BJ (cell line): ENCODE measurements at regions not wholly inside any gene's neighbourhood (a gene's known extent, or its start where the extent isn't known, plus 50 kb on each side); places are given as distances from the start of the nearest gene placed in this dataset.
"Not testable (repeated sequence)": the region's sequence is repeated elsewhere in the genome, so short reads cannot be mapped to it uniquely, and the experiment has no call there.

Source experiments
- CTCF ChIA-PET: fragments of 350-600 bp; formaldehyde crosslinking; extraction: SDS; loops from one replicate; lab custom pipeline; 2021; ENCODE audit warnings: antibody characterized with exemption, inconsistent platforms; lab: Yijun Ruan, JAX
- POLR2A ChIA-PET: fragments of 300-600 bp; sonication (Branson Sonifier 250); formaldehyde crosslinking; extraction: SDS; loops from one replicate; lab custom pipeline; 2021; ENCODE audit warnings: antibody characterized with exemption; lab: Charles Lee
- DNase-seq: peaks from one replicate; pipeline ENCODE4 v3.0.0-alpha.2; 2011; ENCODE audit warnings: low read depth
- H3K27me3 ChIP-seq: 2 replicates; pipeline ENCODE4 v1.6.0; 2011; ENCODE audit warnings: low read length; ENCODE audit not compliant: control insufficient read depth, insufficient read depth
- H3K36me3 ChIP-seq: 2 replicates; pipeline ENCODE4 v1.5.1; 2011; ENCODE audit warnings: low read length; ENCODE audit not compliant: control insufficient read depth, insufficient read depth
- H3K4me3 ChIP-seq: 2 replicates; pipeline ENCODE4 v1.5.1; 2011; ENCODE audit warnings: low read depth, mild to moderate bottlenecking, control low read depth, low read length
- CTCF ChIP-seq: IDR thresholded peaks from 2 replicates; pipeline ENCODE4 v1.5.1; 2011; ENCODE audit warnings: low read depth, mild to moderate bottlenecking, control low read depth, inconsistent platforms, low read length, moderate library complexity; ENCODE audit not compliant: insufficient read depth

- H3K36me3 ChIP-seq = no peaks in the 10 kb centered on the region
- H3K4me3 ChIP-seq = no peak overlapping the region
- no peak for DNase-seq
- TF ChIP-seq CTCF = no peak
- ChIA-PET CTCF (no interaction called here), POLR2A (no interaction called here)
- H3K27me3 ChIP-seq = no peaks in the 10 kb centered on the region
Observed at GRCh38 chr5:74976651-74977050, 75.7 kb downstream of the GCNT4 start.

GRCh38 chr5:74975582-74975981 is 76.8 kb downstream of the GCNT4 start:
- DNase-seq = no peak
- H3K36me3 ChIP-seq = no peaks in the 10 kb centered on the region
- TF ChIP-seq CTCF = no peak
- ChIA-PET CTCF (no interaction called here), POLR2A (no interaction called here)
- H3K27me3 ChIP-seq = no peaks in the 10 kb centered on the region
- H3K4me3 ChIP-seq = no peak overlapping the region

GRCh38 chr5:74974451-74975091 is 77.8 kb downstream of the GCNT4 start:
- H3K27me3 ChIP-seq = no peaks in the 10 kb centered on the region
- no peak overlapping the region for H3K4me3 ChIP-seq
- ChIA-PET CTCF (no interaction called here), POLR2A (no interaction called here)
- TF ChIP-seq CTCF = no peak
- no peak for DNase-seq
- no peaks in the 10 kb centered on the region for H3K36me3 ChIP-seq

GRCh38 chr5:74973694-74974093 is 78.7 kb downstream of the GCNT4 start:
- CTCF ChIA-PET = interaction anchor here (0.6 kb wide), 1 partner anchor 954 kb away, joined by 3 read pairs; no protein-coding TSS in a partner anchor
- no peak for DNase-seq
- Histone ChIP-seq H3K27me3 (no peaks in the 10 kb centered on the region), H3K36me3 (no peaks in the 10 kb centered on the region), H3K4me3 (no peak overlapping the region)
- POLR2A ChIA-PET = no interaction called here
- no peak for TF ChIP-seq CTCF

- no peak for DNase-seq
- H3K36me3 ChIP-seq = no peaks in the 10 kb centered on the region
- H3K4me3 ChIP-seq = no peak overlapping the region
- no peaks in the 10 kb centered on the region for H3K27me3 ChIP-seq
- CTCF ChIA-PET = no interaction called here
- no peak for TF ChIP-seq CTCF
- POLR2A ChIA-PET = no interaction called here
Observed at GRCh38 chr5:74971947-74972460, 80.4 kb downstream of the GCNT4 start.

- H3K4me3 ChIP-seq, H3K36me3 ChIP-seq, POLR2A ChIA-PET, H3K27me3 ChIP-seq, CTCF ChIA-PET, DNase-seq: not testable (repeated sequence)
Observed at GRCh38 chr5:74970891-74971290, 81.5 kb downstream of the GCNT4 start.
